ENCODE measurements at regions not wholly inside any gene's neighbourhood (a gene's known extent, or its start where the extent isn't known, plus 50 kb on each side); places are given as distances from the start of the nearest gene placed in this dataset.

GRCh38 chr9:10843151-10843550 lies 230.3 kb upstream of the PTPRD start:
- TF ChIP-seq SP1 (IDR thresholded peaks at IDR 0.05) (no peak), SUZ12 (IDR thresholded peaks at IDR 0.05) (no peak)
